AG09319 (cell line): ENCODE measurements at regions not wholly inside any gene's neighbourhood (a gene's known extent, or its start where the extent isn't known, plus 50 kb on each side); places are given as distances from the start of the nearest gene placed in this dataset.

Source experiments
- DNase-seq: peaks from one replicate; pipeline ENCODE4 v3.0.0-alpha.2; 2010; ENCODE audit warnings: low read depth; ENCODE audit errors: extremely low read depth
- CTCF ChIP-seq: IDR thresholded peaks from 2 replicates; pipeline ENCODE4 v1.5.1; 2011; ENCODE audit warnings: low read depth, mild to moderate bottlenecking, inconsistent platforms, low read length, moderate library complexity

GRCh38 chr1:18535391-18536210 is 54.9 kb downstream of the KLHDC7A start:
- DNase-seq, result no peak
- no peak for TF ChIP-seq CTCF

- TF ChIP-seq CTCF, result no peak
- DNase-seq, result no peak
Measured at GRCh38 chr1:18536356-18536755, 55.6 kb downstream of the KLHDC7A start.

- no peak for DNase-seq
- no peak for TF ChIP-seq CTCF
Measured at GRCh38 chr1:18536915-18537314, 56.2 kb downstream of the KLHDC7A start.

GRCh38 chr1:18537386-18538306 is 56.9 kb downstream of the KLHDC7A start:
- TF ChIP-seq CTCF, result no peak
- DNase-seq, result no peak

GRCh38 chr1:18539171-18539570 is 58.4 kb downstream of the KLHDC7A start:
- DNase-seq, result no peak
- TF ChIP-seq CTCF, result no peak

GRCh38 chr1:18540136-18540765 is 59.5 kb downstream of the KLHDC7A start:
- TF ChIP-seq CTCF, result no peak
- DNase-seq, result no peak
